ENCODE measurements at regions not wholly inside any gene's neighbourhood (a gene's known extent, or its start where the extent isn't known, plus 50 kb on each side); places are given as distances from the start of the nearest gene placed in this dataset.

- DNase-seq (ENCODE audit: low read depth), result no peak
Observed at GRCh38 chr6:163777716-163778115, 363.2 kb downstream of the QKI start.

- DNase-seq (ENCODE audit: low read depth), result no peak
Observed at GRCh38 chr6:163776906-163777686, 362.6 kb downstream of the QKI start.

GRCh38 chr6:163776196-163776905, 361.8 kb downstream of the QKI start:
- no peak for DNase-seq (ENCODE audit: low read depth)

DNA sequence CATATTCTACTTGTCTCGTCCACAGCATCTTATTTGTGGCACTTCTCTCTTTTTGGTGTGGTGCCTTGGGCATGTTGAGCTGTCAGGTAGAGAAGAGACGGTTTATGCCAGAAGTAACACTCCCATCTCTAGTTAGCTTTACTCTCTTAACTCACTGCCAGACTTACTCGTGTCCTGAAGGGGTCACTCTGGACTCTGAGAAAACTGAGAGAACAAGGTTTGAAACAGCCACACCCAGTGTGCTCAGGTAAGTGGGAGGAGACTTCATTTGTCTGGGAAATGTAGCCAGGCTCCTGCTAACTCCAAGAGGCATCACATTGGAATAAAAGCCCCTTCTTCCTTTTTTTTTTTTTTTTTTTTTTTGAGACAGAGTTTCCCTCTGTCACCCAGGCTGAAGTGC, 360.8 kb downstream of the QKI start:
- DNase-seq (ENCODE audit: low read depth), result no peak

DNA sequence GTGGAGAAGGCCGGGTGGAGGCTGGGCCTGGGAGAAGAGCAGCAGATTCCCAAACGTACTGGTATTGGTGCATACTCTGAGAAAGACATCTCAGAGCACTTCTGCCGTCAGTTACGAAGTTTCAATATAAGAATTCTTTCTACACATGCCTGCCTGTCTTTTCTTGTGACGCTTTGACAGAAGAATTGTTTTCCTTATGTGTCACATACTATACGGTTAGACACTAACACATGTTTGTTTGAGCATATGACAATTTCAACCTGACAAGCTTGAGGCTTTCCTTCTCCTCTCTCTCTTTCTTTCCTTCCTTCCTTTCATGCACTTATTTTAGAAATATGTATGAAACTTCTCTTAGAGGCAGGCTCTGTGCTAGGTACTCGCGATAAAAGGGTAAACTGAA, 360.0 kb downstream of the QKI start:
- DNase-seq (ENCODE audit: low read depth), result no peak

- no peak for DNase-seq (ENCODE audit: low read depth)
Observed at GRCh38 chr6:163773646-163774045, 359.1 kb downstream of the QKI start.

- DNase-seq (ENCODE audit: low read depth), result no peak
Observed at GRCh38 chr6:163772701-163773100, 358.2 kb downstream of the QKI start.

GRCh38 chr6:163771180-163771579, 356.7 kb downstream of the QKI start:
- no peak for DNase-seq (ENCODE audit: low read depth)

DNA sequence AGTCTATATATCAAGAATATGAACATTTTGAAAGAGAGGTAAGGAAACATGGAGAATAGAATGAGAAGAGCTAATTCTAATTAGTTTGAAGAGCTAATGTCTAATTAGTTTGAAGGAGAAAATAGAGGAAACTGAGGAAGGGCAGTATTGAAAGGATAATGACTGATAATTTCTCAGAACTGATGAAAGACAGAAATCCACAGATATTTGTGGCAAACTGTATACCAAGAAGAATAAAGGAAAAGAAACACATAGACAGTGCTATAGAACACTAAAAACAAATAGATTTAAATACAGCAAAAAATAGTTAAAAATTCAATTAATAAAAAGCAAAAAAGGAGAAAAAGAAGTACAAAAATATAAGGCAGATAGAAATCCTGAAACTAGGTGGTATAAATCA, 354.4 kb downstream of the QKI start:
- DNase-seq (ENCODE audit: low read depth), result no peak

GRCh38 chr6:163766936-163767335, 352.4 kb downstream of the QKI start:
- DNase-seq (ENCODE audit: low read depth), result no peak

DNA sequence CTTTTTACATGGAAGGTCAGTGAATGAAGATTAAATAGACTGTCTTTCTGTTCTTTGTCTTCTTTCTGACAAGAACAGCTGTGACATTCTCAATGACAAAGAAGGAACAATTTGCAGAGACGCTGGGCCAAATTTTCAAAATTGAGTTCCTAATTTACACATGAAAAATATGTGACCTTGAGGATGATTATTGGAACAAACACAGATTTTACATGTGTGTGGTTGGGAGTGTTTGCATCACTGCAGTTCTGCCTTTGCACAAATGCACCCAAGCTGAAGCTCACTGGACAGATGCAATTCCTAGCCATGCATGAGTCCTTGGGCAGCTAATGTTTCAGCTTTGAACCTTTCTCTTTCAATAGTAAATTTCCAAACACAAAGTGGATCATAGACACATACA, 350.8 kb downstream of the QKI start:
- no peak for DNase-seq (ENCODE audit: low read depth)

DNA sequence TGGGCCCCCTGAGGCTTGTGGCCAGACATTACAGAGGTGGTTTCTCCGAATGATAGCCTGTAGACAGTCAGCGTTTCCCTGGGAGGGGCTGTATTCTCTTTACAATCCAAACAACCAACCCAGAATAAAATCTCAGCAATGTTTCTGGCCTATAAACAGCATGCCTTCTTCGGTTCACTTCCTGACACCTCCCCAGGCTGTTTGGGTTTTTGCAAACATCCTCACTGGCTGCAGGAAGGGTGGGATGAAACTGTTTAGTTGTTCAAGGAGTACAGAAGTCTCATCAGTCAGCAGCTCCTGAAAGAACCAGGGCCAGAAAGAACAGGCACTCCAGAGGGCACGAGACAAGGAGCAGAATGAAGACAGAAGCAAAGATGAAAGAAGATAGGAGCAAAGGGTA, 350.0 kb downstream of the QKI start:
- no peak for DNase-seq (ENCODE audit: low read depth)

DNA sequence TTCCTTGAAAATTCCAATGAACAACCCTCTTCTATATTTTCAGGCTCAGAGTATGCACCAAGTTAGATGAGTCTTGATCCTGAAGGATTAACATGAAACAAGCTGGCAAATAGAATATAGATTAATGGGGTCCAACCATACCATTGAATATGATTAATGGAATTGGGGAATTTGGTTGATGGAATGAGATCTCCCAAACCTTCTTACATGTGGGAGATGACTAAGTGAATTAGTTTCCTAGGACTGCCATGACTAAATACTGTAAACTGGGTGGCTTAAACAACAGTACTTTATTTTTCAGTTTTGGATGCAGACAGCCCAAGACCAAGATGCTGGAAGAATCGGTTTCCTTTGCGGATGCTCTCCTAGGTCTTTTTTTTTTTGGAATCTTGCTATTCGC, 347.0 kb downstream of the QKI start:
- no peak for DNase-seq (ENCODE audit: low read depth)

DNA sequence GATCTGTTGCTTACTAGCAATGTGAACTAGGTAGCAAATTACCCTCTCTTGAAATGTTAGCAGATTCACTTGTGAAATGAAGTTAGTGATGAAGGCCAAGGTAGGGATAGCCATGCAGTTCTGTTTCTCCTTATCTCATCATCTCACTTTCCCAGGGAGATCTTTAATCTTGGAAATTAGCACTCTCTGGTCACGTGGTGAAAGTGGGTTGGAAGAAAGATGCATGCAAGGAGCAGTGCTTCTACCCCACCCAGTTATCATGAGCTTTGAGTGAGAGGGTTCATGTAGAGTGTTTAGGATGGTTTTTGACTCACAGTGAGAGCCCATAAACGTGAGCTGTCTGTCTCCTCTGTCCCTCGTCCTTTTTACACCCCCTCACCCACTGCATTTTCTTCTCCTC, 346.3 kb downstream of the QKI start:
- DNase-seq (ENCODE audit: low read depth), result no peak

DNA sequence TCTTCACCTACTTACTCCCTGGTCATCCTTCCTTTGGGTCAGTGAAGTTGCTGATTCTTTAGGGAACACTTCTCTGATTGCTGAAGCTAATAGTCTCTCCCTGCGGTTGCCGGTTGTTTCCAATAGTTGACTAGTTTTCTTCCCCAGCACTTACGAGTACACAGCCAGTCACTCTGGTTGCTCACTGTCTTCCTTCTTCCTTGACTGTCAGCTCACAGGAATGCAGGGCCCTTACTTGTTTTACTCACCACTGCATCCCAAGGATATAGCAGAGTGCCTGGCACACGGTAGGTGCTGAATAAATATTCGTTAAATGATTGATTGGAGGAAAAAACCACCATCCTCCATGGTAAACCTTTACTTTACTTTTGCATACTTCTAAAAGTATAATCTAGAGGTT, 345.0 kb downstream of the QKI start:
- no peak for DNase-seq (ENCODE audit: low read depth)

- no peak for DNase-seq (ENCODE audit: low read depth)
Observed at GRCh38 chr6:163757520-163757919, 343.0 kb downstream of the QKI start.

- DNase-seq (ENCODE audit: low read depth), result peak; percentile 31
Observed at GRCh38 chr6:163756079-163756478, 341.6 kb downstream of the QKI start.

DNA sequence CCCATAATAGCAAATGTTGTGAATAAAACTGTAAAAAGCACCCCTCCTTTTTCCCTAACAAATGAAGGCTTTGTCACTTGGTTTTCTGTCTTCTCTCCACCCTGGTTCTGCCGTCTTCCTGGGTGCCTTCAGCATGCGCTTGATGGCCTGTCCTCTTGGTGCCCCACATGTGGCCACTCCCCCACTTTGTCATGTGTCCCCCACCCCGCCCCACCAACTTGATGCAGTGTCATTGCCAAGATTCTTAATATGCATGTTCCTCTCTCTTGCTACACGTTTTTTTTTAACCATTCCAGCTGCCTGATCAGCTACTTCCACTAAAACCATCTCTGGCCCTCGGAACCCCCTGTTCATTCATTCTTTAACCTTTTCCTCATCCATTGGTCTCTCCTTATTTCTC, 340.3 kb downstream of the QKI start:
- DNase-seq (ENCODE audit: low read depth), result no peak

- no peak for DNase-seq (ENCODE audit: low read depth)
Observed at GRCh38 chr6:163753430-163753829, 338.9 kb downstream of the QKI start.

- no peak for DNase-seq (ENCODE audit: low read depth)
Observed at GRCh38 chr6:163752446-163752845, 337.9 kb downstream of the QKI start.

DNA sequence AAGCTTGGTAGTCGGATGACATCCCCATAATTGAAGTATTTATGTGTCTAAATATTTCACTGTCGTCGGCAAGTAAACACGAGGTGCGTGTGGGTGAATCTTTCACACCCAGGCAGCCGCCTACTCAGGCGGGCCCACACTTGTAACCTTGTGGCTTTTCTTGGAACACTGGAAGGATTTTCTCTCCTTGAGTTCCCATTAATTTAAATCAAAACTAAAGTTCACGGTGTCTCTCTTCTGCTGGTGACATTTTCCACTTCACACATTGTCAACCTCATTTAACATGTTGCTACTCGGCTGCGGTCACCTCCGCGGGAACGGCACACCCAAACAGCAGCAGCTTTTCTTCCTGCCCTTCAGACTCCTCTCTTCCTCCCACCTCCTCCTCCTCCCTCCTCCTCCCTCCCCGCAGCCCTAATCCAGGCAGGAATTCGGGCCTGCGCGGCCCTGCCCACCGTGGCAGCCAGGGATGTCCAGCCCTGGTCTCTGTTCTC, 336.6 kb downstream of the QKI start:
- no peak for DNase-seq (ENCODE audit: low read depth)

DNA sequence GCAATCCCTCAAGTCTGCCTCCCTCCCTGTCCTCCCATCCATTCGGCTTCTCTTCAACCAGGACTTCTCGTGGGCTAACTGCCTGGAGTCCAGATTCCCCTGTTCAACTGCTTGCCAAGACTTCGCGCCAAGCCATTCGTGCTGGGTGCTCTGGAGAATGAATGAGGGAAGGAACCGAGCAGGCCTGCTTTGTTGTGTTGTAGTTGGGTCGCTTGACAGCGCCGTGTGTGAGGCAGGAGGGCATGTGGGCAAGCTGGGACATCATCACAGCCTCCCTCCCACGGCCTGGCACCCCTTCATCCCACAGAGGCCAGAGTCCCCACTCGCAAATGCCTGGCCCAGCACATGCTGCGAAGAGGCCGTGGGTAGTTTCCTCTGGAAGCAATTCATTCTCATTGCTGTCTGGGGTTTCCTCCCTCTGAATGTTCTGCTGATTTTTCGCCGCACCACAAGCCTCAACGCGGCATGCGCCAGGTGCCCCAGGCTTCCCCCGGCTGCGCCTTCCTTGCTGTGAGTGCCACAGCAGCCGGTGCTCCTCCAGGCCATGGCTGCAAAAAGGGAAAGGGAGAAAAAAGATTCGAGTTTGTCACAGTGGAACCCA, 336.0 kb downstream of the QKI start:
- DNase-seq (ENCODE audit: low read depth), result no peak

DNA sequence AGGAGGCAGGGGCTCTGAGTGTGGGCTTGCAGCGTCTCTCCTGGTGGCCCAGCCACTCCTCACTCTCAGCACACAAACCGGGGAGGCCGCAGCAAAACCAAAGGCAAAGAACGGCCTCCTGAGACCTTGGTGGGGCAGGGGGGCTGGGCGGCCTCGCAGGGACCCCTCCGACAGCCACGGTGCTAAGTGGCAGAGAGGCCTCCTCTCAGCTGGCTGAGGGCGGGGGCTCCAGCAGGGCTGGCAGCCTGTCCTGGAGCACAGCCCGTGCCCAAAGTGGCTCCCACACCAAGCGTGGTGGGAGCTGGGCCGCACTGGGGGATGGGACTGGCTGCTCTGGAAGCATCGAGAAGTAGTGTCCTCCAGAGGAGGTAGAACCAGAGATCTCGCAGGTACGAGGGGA, 334.4 kb downstream of the QKI start:
- no peak for DNase-seq (ENCODE audit: low read depth)

Data from forelimb muscle (tissue), 1 donor.